AG04450 (cell line): ENCODE measurements at regions not wholly inside any gene's neighbourhood (a gene's known extent, or its start where the extent isn't known, plus 50 kb on each side); places are given as distances from the start of the nearest gene placed in this dataset.
"Not testable (repeated sequence)": the region's sequence is repeated elsewhere in the genome, so short reads cannot be mapped to it uniquely, and the experiment has no call there.

ENCODE experiments used
- CTCF ChIA-PET: fragments of 300-600, 350-600 bp; formaldehyde crosslinking; extraction: SDS; loops from one replicate; lab custom pipeline; 2022; ENCODE audit warnings: antibody characterized with exemption, inconsistent platforms; lab: Charles Lee
- POLR2A ChIA-PET: fragments of 350-600 bp; formaldehyde crosslinking; extraction: SDS; loops from one replicate; lab custom pipeline; 2021; ENCODE audit warnings: antibody characterized with exemption, inconsistent platforms; lab: Yijun Ruan, JAX
- DNase-seq: peaks from one replicate; pipeline ENCODE4 v3.0.0-alpha.2; 2011; ENCODE audit warnings: low read depth, low spot score
- H3K27ac ChIP-seq: one replicate; pipeline ENCODE4 v1.5.1; 2012; ENCODE audit warnings: low read depth, low read length, control low read depth
- H3K27me3 ChIP-seq: one replicate; pipeline ENCODE4 v1.6.0; 2012; ENCODE audit warnings: low read length; ENCODE audit not compliant: control insufficient read depth, insufficient read depth
- H3K4me3 ChIP-seq: 2 replicates; pipeline ENCODE4 v1.5.1; 2011; ENCODE audit warnings: mild to moderate bottlenecking, low read depth, low read length, control low read depth
- H3K9me3 ChIP-seq: 2 replicates; pipeline ENCODE4 v1.5.1; 2012; ENCODE audit warnings: low read length; ENCODE audit not compliant: control insufficient read depth, insufficient read depth
- TF ChIP-seq, protein P1 (sequence below): IDR thresholded peaks from 2 replicates; pipeline ENCODE4 v1.5.1; 2011; ENCODE audit warnings: low read depth, low read length, control low read depth, inconsistent platforms

DNA sequence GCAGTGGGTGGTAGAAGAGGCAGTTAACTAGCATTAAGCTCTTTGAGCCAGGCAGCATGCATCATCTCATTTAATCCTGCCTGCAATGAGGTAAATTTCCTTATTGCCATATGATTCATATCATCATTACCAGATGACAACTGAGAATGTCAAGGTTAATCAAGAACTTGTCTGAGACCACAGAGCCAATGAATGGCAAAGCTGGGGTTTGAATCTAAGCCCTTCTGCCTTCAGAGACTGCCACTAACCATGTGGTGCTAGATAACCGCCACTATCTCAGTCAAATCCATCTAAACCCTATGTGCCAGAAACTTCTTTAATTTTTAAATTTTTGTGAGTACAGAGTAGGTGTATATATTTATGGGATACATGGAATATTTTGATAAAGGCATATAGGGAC, 77.8 kb upstream of the GRIP1 start:
- H3K27me3 ChIP-seq, result no peaks in the 10 kb centered on the region
- H3K4me3 ChIP-seq, result no peak overlapping the region
- ChIA-PET CTCF (no interaction called here), POLR2A (no interaction called here)
- H3K9me3 ChIP-seq, result no peaks in the 10 kb centered on the region
- TF ChIP-seq, protein P1, sequence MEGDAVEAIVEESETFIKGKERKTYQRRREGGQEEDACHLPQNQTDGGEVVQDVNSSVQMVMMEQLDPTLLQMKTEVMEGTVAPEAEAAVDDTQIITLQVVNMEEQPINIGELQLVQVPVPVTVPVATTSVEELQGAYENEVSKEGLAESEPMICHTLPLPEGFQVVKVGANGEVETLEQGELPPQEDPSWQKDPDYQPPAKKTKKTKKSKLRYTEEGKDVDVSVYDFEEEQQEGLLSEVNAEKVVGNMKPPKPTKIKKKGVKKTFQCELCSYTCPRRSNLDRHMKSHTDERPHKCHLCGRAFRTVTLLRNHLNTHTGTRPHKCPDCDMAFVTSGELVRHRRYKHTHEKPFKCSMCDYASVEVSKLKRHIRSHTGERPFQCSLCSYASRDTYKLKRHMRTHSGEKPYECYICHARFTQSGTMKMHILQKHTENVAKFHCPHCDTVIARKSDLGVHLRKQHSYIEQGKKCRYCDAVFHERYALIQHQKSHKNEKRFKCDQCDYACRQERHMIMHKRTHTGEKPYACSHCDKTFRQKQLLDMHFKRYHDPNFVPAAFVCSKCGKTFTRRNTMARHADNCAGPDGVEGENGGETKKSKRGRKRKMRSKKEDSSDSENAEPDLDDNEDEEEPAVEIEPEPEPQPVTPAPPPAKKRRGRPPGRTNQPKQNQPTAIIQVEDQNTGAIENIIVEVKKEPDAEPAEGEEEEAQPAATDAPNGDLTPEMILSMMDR, result no peak
- no peak overlapping the region for H3K27ac ChIP-seq
- no peak for DNase-seq

DNA sequence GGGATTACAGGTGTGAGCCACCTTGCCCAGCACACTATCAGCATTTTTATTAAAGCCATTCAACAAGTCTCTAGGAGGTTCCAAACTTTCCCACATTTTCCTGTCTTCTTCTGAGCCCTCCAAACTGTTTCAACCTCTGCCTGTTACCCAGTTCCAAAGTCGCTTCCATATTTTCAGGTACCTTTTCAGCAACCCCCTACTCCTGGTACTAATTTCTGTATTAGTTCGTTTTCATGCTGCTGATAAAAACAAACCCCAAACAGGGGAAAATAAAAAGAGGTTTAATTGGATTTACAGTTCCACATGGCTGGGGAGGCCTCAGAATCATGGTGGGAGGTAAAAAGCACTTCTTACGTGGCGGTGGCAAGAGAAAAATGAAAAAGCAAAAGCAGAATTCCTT, 81.2 kb upstream of the GRIP1 start:
- DNase-seq, CTCF ChIA-PET, POLR2A ChIA-PET, H3K4me3 ChIP-seq, H3K27me3 ChIP-seq, H3K27ac ChIP-seq, H3K9me3 ChIP-seq: not testable (repeated sequence)

DNA sequence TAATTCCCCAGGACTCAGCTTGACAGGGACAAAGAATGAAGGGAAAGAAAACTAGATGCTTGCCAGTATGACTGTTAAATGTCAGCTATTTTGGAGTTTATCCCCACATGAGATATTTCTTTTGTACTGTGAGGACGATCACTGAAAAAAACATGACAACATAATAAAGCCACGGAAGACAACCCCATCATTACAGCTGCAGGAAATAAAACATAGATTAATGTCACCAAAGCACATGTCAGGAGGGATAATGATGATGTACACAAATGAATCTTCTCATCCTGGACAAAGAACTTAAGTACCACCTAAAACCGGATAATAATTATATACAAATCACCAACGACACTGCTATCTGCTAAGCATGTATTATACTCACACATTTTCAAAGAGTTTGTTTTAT, 84.6 kb upstream of the GRIP1 start:
- CTCF ChIA-PET, result no interaction called here
- TF ChIP-seq, protein P1, result no peak

GRCh38 chr12:66765204-66765603, 86.3 kb upstream of the GRIP1 start:
- H3K4me3 ChIP-seq, result no peak overlapping the region
- H3K9me3 ChIP-seq, result no peaks in the 10 kb centered on the region
- ChIA-PET CTCF (no interaction called here), POLR2A (no interaction called here)
- TF ChIP-seq, protein P1, result no peak
- DNase-seq, result no peak
- no peaks in the 10 kb centered on the region for H3K27me3 ChIP-seq
- H3K27ac ChIP-seq, result no peak overlapping the region

More for the DNA sequence above, 84.6 kb upstream of the GRIP1 start:
- DNase-seq, result no peak
- no peak overlapping the region for H3K27ac ChIP-seq
- no peaks in the 10 kb centered on the region for H3K27me3 ChIP-seq
- no peaks in the 10 kb centered on the region for H3K9me3 ChIP-seq
- POLR2A ChIA-PET, result no interaction called here
- H3K4me3 ChIP-seq, result no peak overlapping the region

GRCh38 chr12:66767536-66767935, 88.7 kb upstream of the GRIP1 start:
- CTCF ChIA-PET, result no interaction called here
- POLR2A ChIA-PET, result no interaction called here
- H3K4me3 ChIP-seq, result no peak overlapping the region
- H3K27ac ChIP-seq, result no peak overlapping the region
- DNase-seq, result no peak
- no peaks in the 10 kb centered on the region for H3K27me3 ChIP-seq
- TF ChIP-seq, protein P1, result no peak
- H3K9me3 ChIP-seq, result no peaks in the 10 kb centered on the region

DNA sequence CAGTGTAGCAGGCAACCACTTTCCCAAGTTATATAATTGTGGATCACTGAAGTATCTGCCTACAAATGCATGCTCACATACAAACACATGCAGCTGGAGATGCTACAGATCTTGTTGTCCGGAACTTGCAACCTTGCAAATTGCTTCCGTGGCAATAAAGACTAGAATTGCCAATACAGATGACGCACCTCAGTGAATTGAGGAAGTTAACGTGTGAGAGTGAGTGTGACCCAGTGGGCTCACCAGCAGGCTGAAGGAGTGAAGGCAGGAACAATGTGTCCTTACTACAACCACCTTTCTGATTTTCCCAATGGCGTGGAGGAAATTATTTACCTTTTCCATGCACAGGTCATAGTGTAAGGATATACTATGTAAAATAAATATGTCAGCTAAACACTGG, 89.4 kb upstream of the GRIP1 start:
- no peak overlapping the region for H3K4me3 ChIP-seq
- ChIA-PET CTCF (no interaction called here), POLR2A (no interaction called here)
- TF ChIP-seq, protein P1, result no peak
- no peak for DNase-seq
- H3K27ac ChIP-seq, result no peak overlapping the region
- no peaks in the 10 kb centered on the region for H3K27me3 ChIP-seq
- no peaks in the 10 kb centered on the region for H3K9me3 ChIP-seq
